BLaER1 treated with 17β-estradiol and CSF1 and Interleukin-3, amounts not matched to agents 10 nM and 100 nM (cell line): ENCODE measurements at regions not wholly inside any gene's neighbourhood (a gene's known extent, or its start where the extent isn't known, plus 50 kb on each side); places are given as distances from the start of the nearest gene placed in this dataset.

Experiments
- H3K27ac ChIP-seq, 11 experiments: shearing (Covaris generic); formaldehyde crosslinking; 2 replicates each; pipeline ENCODE4 v1.8.1; 2022
- H3K27me3 ChIP-seq, 11 experiments: shearing (Covaris generic); formaldehyde crosslinking; 2 replicates each; pipeline ENCODE4 v1.8.1; 2022
- H3K36me3 ChIP-seq, 11 experiments: shearing (Covaris generic); formaldehyde crosslinking; 2 replicates each; pipeline ENCODE4 v1.8.1; 2022
- H3K4me1 ChIP-seq, 10 experiments: shearing (Covaris generic); formaldehyde crosslinking; 2 replicates each; pipeline ENCODE4 v1.8.1; 2022
- H3K4me2 ChIP-seq, 11 experiments: shearing (Covaris generic); formaldehyde crosslinking; 2 replicates each; pipeline ENCODE4 v1.8.1; 2022
- H3K4me3 ChIP-seq, 10 experiments: shearing (Covaris generic); formaldehyde crosslinking; 2 replicates each; pipeline ENCODE4 v1.8.1; 2022
- H3K9ac ChIP-seq, 11 experiments: shearing (Covaris generic); formaldehyde crosslinking; 2 replicates each; pipeline ENCODE4 v1.8.1; 2022
- H3K9me3 ChIP-seq, 11 experiments: shearing (Covaris generic); formaldehyde crosslinking; replicated peaks in 1 of 11; 2 replicates each; pipeline ENCODE4 v1.8.1; 2022
- H4K20me1 ChIP-seq, 11 experiments: shearing (Covaris generic); formaldehyde crosslinking; 2 replicates each; pipeline ENCODE4 v1.8.1; 2022
- Cebpa-rat ChIP-seq, 11 experiments: shearing (Covaris generic); IDR thresholded peaks; 2 replicates each; pipeline ENCODE4 v1.8.1; 2022

- H3K27ac ChIP-seq, result no peak overlapping the region
- no peak for TF ChIP-seq Cebpa-rat (IDR thresholded peaks at IDR 0.05)
- no peaks in the 10 kb centered on the region for H3K4me1 ChIP-seq
- no peaks in the 10 kb centered on the region for H3K9me3 ChIP-seq
- no peaks in the 10 kb centered on the region for H4K20me1 ChIP-seq
- no peaks in the 10 kb centered on the region for H3K27me3 ChIP-seq
- H3K4me3 ChIP-seq, result no peak overlapping the region
- H3K4me2 ChIP-seq, result no peak overlapping the region
- no peaks in the 10 kb centered on the region for H3K36me3 ChIP-seq
- no peak overlapping the region for H3K9ac ChIP-seq
These were observed 169.4 kb upstream of the GLRA1 start for GRCh38 chr5:152094060-152094459.

DNA sequence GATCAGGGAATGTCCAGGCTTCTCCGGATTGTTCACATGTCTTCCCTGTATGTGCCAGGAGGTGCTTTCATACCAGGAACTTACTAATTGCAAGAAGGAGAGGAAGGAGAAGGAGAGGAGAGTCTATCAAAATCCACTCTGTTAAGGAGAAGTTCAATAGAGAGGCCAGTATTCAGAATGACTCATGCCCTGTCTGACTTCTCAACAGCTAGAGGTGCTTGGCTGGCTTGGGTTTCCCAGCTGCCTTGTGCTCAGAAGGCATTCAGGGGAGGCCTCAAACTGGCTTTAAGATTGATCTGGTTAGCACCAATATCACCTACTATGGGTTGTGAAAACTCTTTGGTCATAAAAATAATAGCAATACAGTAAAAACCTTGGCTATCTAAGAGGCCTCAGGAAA, 167.9 kb upstream of the GLRA1 start:
- Histone ChIP-seq H3K36me3 (no peaks in the 10 kb centered on the region), H3K27ac (no peak overlapping the region), H3K4me1 (no peaks in the 10 kb centered on the region), H3K9me3 (no peaks in the 10 kb centered on the region), H3K9ac (no peak overlapping the region), H3K4me3 (no peak overlapping the region), H3K4me2 (peak overlapping the region in 1 of 11 experiments; percentile 8; a peak in 1 of 22 replicates), H3K27me3 (no peaks in the 10 kb centered on the region), H4K20me1 (no peaks in the 10 kb centered on the region)
- TF ChIP-seq Cebpa-rat (IDR thresholded peaks at IDR 0.05), result no peak

- Histone ChIP-seq H3K4me2 (no peak overlapping the region), H3K27ac (no peak overlapping the region), H3K4me1 (no peaks in the 10 kb centered on the region), H3K9ac (no peak overlapping the region), H3K27me3 (no peaks in the 10 kb centered on the region), H4K20me1 (no peaks in the 10 kb centered on the region), H3K36me3 (no peaks in the 10 kb centered on the region), H3K9me3 (no peaks in the 10 kb centered on the region), H3K4me3 (no peak overlapping the region)
- TF ChIP-seq Cebpa-rat (IDR thresholded peaks at IDR 0.05), result no peak
These were observed 165.0 kb upstream of the GLRA1 start for GRCh38 chr5:152089644-152090043.

- H3K4me2 ChIP-seq, result no peak overlapping the region
- H3K9me3 ChIP-seq, result no peaks in the 10 kb centered on the region
- H3K4me1 ChIP-seq, result no peaks in the 10 kb centered on the region
- no peak overlapping the region for H3K9ac ChIP-seq
- no peaks in the 10 kb centered on the region for H3K36me3 ChIP-seq
- H3K27ac ChIP-seq, result no peak overlapping the region
- no peaks in the 10 kb centered on the region for H3K27me3 ChIP-seq
- H4K20me1 ChIP-seq, result no peaks in the 10 kb centered on the region
- H3K4me3 ChIP-seq, result no peak overlapping the region
- no peak for TF ChIP-seq Cebpa-rat (IDR thresholded peaks at IDR 0.05)
These were observed 162.0 kb upstream of the GLRA1 start for GRCh38 chr5:152086668-152087067.

- Histone ChIP-seq H3K9ac (no peak overlapping the region), H3K27me3 (no peaks in the 10 kb centered on the region), H3K4me3 (no peak overlapping the region), H3K4me1 (no peaks in the 10 kb centered on the region), H3K27ac (no peak overlapping the region), H4K20me1 (no peaks in the 10 kb centered on the region), H3K36me3 (no peaks in the 10 kb centered on the region), H3K4me2 (no peak overlapping the region), H3K9me3 (no peaks in the 10 kb centered on the region)
- no peak for TF ChIP-seq Cebpa-rat (IDR thresholded peaks at IDR 0.05)
These were observed 159.8 kb upstream of the GLRA1 start for GRCh38 chr5:152084476-152084875.

GRCh38 chr5:152083231-152083630, 158.6 kb upstream of the GLRA1 start:
- no peaks in the 10 kb centered on the region for H3K36me3 ChIP-seq
- no peak overlapping the region for H3K4me2 ChIP-seq
- no peak overlapping the region for H3K27ac ChIP-seq
- no peaks in the 10 kb centered on the region for H3K9me3 ChIP-seq
- no peaks in the 10 kb centered on the region for H3K4me1 ChIP-seq
- H3K27me3 ChIP-seq, result no peaks in the 10 kb centered on the region
- TF ChIP-seq Cebpa-rat (IDR thresholded peaks at IDR 0.05), result no peak
- H3K9ac ChIP-seq, result no peak overlapping the region
- H3K4me3 ChIP-seq, result no peak overlapping the region
- H4K20me1 ChIP-seq, result no peaks in the 10 kb centered on the region

DNA sequence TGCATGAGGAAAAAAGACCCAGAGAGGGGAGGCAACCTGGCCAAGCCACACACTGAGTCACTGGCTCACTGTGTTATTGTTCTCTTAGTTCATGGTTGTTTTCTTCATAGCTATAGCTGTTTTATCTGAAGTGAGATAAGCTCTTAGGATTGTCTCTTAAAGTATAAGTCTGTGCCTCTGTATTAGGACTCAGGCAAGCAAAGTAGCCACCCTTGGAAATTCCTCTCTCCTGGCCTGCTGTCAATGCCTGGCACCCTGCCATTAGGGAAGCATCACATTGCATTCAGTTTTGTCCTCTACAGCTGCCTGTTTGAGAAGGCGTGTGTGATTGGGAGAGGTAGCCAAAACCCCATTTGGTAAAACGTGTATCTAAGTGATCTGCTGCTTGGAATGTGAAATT, 147.4 kb upstream of the GLRA1 start:
- H3K9ac ChIP-seq, result no peak overlapping the region
- TF ChIP-seq Cebpa-rat (IDR thresholded peaks at IDR 0.05), result no peak
- H3K9me3 ChIP-seq, result no peaks in the 10 kb centered on the region
- no peak overlapping the region for H3K4me2 ChIP-seq
- no peak overlapping the region for H3K4me3 ChIP-seq
- H3K27ac ChIP-seq, result no peak overlapping the region
- no peaks in the 10 kb centered on the region for H3K36me3 ChIP-seq
- no peaks in the 10 kb centered on the region for H4K20me1 ChIP-seq
- no peaks in the 10 kb centered on the region for H3K27me3 ChIP-seq
- H3K4me1 ChIP-seq, result no peaks in the 10 kb centered on the region

DNA sequence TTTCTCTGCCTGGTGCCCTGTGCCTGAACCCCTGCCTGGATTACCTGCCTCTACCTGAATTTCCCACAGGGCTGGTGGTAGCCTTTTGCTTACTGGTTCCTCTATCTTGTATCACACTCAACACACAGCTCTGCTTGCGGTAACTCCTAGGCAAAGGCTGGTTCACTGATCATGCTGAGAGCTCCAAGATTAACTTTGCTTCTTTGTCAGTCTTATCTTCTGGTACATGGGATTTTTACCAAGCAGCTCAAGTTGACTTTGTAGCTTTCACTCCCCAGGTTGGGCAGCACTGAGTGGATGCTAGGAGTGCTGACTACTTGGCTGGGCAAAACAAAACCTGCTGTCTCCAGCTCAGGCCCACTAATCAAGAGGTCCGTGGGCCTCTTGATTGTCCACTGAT, 145.9 kb upstream of the GLRA1 start:
- no peak for TF ChIP-seq Cebpa-rat (IDR thresholded peaks at IDR 0.05)
- H3K27ac ChIP-seq, result no peak overlapping the region
- H3K27me3 ChIP-seq, result no peaks in the 10 kb centered on the region
- H3K36me3 ChIP-seq, result no peaks in the 10 kb centered on the region
- no peaks in the 10 kb centered on the region for H3K4me1 ChIP-seq
- H4K20me1 ChIP-seq, result no peaks in the 10 kb centered on the region
- no peak overlapping the region for H3K9ac ChIP-seq
- no peak overlapping the region for H3K4me2 ChIP-seq
- no peak overlapping the region for H3K4me3 ChIP-seq
- no peaks in the 10 kb centered on the region for H3K9me3 ChIP-seq

DNA sequence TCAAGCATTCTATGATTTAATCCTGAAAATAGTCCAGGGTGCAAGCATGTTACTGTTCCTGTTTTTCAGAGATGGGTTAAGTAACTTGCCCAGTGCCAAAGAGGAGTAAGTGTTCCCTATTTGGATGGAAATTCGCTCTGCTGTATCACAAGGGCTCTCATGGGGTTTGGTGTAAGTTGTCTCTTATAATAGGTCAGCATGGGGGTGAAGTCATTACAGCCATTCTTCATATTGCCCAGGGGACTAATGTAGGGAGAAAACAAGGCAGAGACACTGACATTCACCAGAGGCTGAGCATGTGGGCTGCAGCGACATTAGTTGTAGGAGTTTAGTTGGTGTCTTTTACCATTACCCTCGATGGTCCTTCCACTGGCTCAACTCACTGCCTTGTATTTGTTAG, 142.1 kb upstream of the GLRA1 start:
- no peaks in the 10 kb centered on the region for H3K36me3 ChIP-seq
- no peaks in the 10 kb centered on the region for H4K20me1 ChIP-seq
- no peak overlapping the region for H3K4me2 ChIP-seq
- TF ChIP-seq Cebpa-rat (IDR thresholded peaks at IDR 0.05), result no peak
- H3K27me3 ChIP-seq, result no peaks in the 10 kb centered on the region
- H3K4me1 ChIP-seq, result peaks cover 0 to 3% (median under 1%) of the 10 kb centered on the region in 10 experiments; a peak in 12 of 20 replicates
- no peak overlapping the region for H3K9ac ChIP-seq
- H3K27ac ChIP-seq, result no peak overlapping the region
- no peak overlapping the region for H3K4me3 ChIP-seq
- 0 out of 22 replicates have a peak, but pooled peaks cover 0 to under 1% (median 0%) of the 10 kb centered on the region in 11 experiments for H3K9me3 ChIP-seq

- Histone ChIP-seq H3K4me1 (peaks cover 5 to 23% (median 17%) of the 10 kb centered on the region in 10 experiments), H3K27ac (no peak overlapping the region), H3K27me3 (no peaks in the 10 kb centered on the region), H4K20me1 (no peaks in the 10 kb centered on the region), H3K4me2 (no peak overlapping the region), H3K4me3 (no peak overlapping the region), H3K9me3 (0 out of 22 replicates have a peak, but pooled peaks cover 0 to 7% (median 0%) of the 10 kb centered on the region in 11 experiments), H3K9ac (no peak overlapping the region), H3K36me3 (no peaks in the 10 kb centered on the region)
- TF ChIP-seq Cebpa-rat (IDR thresholded peaks at IDR 0.05), result no peak
These were observed 138.4 kb upstream of the GLRA1 start for GRCh38 chr5:152063004-152063403.
